ENCODE measurements at regions not wholly inside any gene's neighbourhood (a gene's known extent, or its start where the extent isn't known, plus 50 kb on each side); places are given as distances from the start of the nearest gene placed in this dataset.

DNA sequence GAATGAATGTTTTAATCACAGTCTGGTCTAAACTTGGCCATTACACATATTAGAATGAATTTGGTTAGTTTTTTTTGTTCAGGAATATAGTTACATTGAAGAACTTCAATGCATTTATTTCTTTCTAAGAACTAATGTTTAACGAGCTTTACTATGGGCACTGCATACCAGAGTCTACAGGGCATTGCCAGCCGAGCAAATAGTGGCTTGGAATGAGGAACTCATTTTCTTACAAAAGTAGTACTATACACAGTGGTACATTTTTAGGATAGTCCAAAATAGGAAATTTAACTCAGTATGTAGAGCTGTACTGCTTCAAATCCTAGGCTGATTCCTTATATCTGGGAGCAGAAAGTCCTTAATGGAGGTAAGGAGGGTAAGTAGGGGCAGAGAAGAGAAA is 155.4 kb downstream of the CARTPT start:
- TF ChIP-seq CTCF (IDR thresholded peaks at IDR 0.05; ENCODE audit: low read depth, low read length, poor library complexity, severe bottlenecking) (no peak), EZH2phosphoT487 (IDR thresholded peaks at IDR 0.05; ENCODE audit: borderline replicate concordance, low read length) (no peak)

All from DOHH2 (cell line).